Loucy (cell line): ENCODE measurements at regions not wholly inside any gene's neighbourhood (a gene's known extent, or its start where the extent isn't known, plus 50 kb on each side); places are given as distances from the start of the nearest gene placed in this dataset.

Source experiments
- H2AFZ ChIP-seq: fragments of 200-600 bp; sonication (generic); 2 replicates; pipeline ENCODE4 v1.6.0; 2016; ENCODE audit warnings: antibody characterized with exemption, mild to moderate bottlenecking, low read length, moderate library complexity
- H3F3A ChIP-seq: fragments of 200-600 bp; 2 replicates; pipeline ENCODE4 v1.6.0; 2016; ENCODE audit warnings: antibody characterized with exemption, low read depth, mild to moderate bottlenecking
- H3K27me3 ChIP-seq: fragments of 200-600 bp; sonication (generic); 2 replicates; pipeline ENCODE4 v1.6.1; 2014; ENCODE audit warnings: low read length, mild to moderate bottlenecking; ENCODE audit not compliant: insufficient read depth, poor library complexity, severe bottlenecking
- H3K36me3 ChIP-seq: fragments of 200-600 bp; sonication (generic); 2 replicates; pipeline ENCODE4 v1.6.1; 2016; ENCODE audit warnings: low read length; ENCODE audit not compliant: insufficient read depth
- H3K4me1 ChIP-seq: fragments of 200-600 bp; sonication (generic); 2 replicates; pipeline ENCODE4 v1.5.1; 2014; ENCODE audit warnings: low read length, mild to moderate bottlenecking; ENCODE audit not compliant: insufficient read depth, poor library complexity, severe bottlenecking
- H3K4me2 ChIP-seq: fragments of 200-600 bp; sonication (generic); 2 replicates; pipeline ENCODE4 v1.6.0; 2014; ENCODE audit warnings: antibody characterized with exemption, low read length, low read depth, mild to moderate bottlenecking; ENCODE audit not compliant: poor library complexity, severe bottlenecking
- H3K4me3 ChIP-seq: fragments of 200-600 bp; sonication (generic); 2 replicates; pipeline ENCODE4 v1.5.1; 2014; ENCODE audit warnings: low read length, mild to moderate bottlenecking, mixed read lengths; ENCODE audit not compliant: poor library complexity, severe bottlenecking
- H3K79me2 ChIP-seq: fragments of 200-600 bp; sonication (generic); 2 replicates; pipeline ENCODE4 v1.6.1; 2014; ENCODE audit warnings: low read length; ENCODE audit not compliant: insufficient read depth
- H3K9ac ChIP-seq: fragments of 200-600 bp; sonication (generic); 2 replicates; pipeline ENCODE4 v1.6.0; 2014; ENCODE audit warnings: mild to moderate bottlenecking, low read depth, low read length, moderate library complexity; ENCODE audit not compliant: poor library complexity, severe bottlenecking
- H3K9me2 ChIP-seq: fragments of 200-600 bp; sonication (generic); replicated peaks from 2 replicates; pipeline ENCODE4 v1.6.1; 2016; ENCODE audit warnings: low read depth, low read length, mixed read lengths
- H3K9me3 ChIP-seq: fragments of 200-600 bp; sonication (generic); 2 replicates; pipeline ENCODE4 v1.6.1; 2014; ENCODE audit warnings: mild to moderate bottlenecking, antibody characterized with exemption, low read length, low read depth; ENCODE audit not compliant: insufficient read depth
- H4K20me1 ChIP-seq: fragments of 200-600 bp; sonication (generic); 2 replicates; pipeline ENCODE4 v1.6.0; 2014; ENCODE audit warnings: antibody characterized with exemption, low read length, mild to moderate bottlenecking; ENCODE audit not compliant: insufficient read depth, poor library complexity, severe bottlenecking
- CTCF ChIP-seq: fragments of 200-600 bp; sonication (generic); conservative IDR thresholded peaks from 2 replicates; pipeline ENCODE4 v1.5.1; 2014; ENCODE audit warnings: mild to moderate bottlenecking, antibody characterized with exemption, low read length
- EZH2phosphoT487 ChIP-seq: fragments of 200-600 bp; IDR thresholded peaks from 2 replicates; pipeline ENCODE4 v1.6.1; 2018; ENCODE audit warnings: antibody characterized with exemption, mild to moderate bottlenecking, moderate library complexity, borderline replicate concordance

- H2AFZ ChIP-seq, result no peak overlapping the region
- no peaks in the 10 kb centered on the region for H4K20me1 ChIP-seq
- H3K9me2 ChIP-seq, result no peaks in the 10 kb centered on the region
- H3K4me3 ChIP-seq, result no peak overlapping the region
- no peaks in the 10 kb centered on the region for H3K36me3 ChIP-seq
- no peak overlapping the region for H3K9ac ChIP-seq
- H3K4me1 ChIP-seq, result no peaks in the 10 kb centered on the region
- no peak overlapping the region for H3K4me2 ChIP-seq
- no peaks in the 10 kb centered on the region for H3K27me3 ChIP-seq
- H3F3A ChIP-seq, result no peaks in the 10 kb centered on the region
- no peaks in the 10 kb centered on the region for H3K9me3 ChIP-seq
- no peak for TF ChIP-seq EZH2phosphoT487
- TF ChIP-seq CTCF, result no peak
- H3K79me2 ChIP-seq, result no peaks in the 10 kb centered on the region
These were observed 557.4 kb upstream of the ADARB2 start for GRCh38 chr10:2294739-2295138.

GRCh38 chr10:2284071-2284470 lies 546.7 kb upstream of the ADARB2 start:
- Histone ChIP-seq H3K79me2 (no peaks in the 10 kb centered on the region), H3K4me2 (no peak overlapping the region), H3K9me3 (no peaks in the 10 kb centered on the region), H3K9ac (no peak overlapping the region), H2AFZ (no peak overlapping the region), H4K20me1 (no peaks in the 10 kb centered on the region), H3K9me2 (no peaks in the 10 kb centered on the region), H3K27me3 (no peaks in the 10 kb centered on the region), H3K4me1 (no peaks in the 10 kb centered on the region), H3K4me3 (no peak overlapping the region), H3K36me3 (no peaks in the 10 kb centered on the region), H3F3A (no peaks in the 10 kb centered on the region)
- TF ChIP-seq EZH2phosphoT487 (no peak), CTCF (no peak)

- H3K4me1 ChIP-seq, result no peaks in the 10 kb centered on the region
- no peaks in the 10 kb centered on the region for H3K9me2 ChIP-seq
- no peak overlapping the region for H3K9ac ChIP-seq
- no peaks in the 10 kb centered on the region for H3K9me3 ChIP-seq
- no peak overlapping the region for H3K4me2 ChIP-seq
- no peak overlapping the region for H3K4me3 ChIP-seq
- H3K36me3 ChIP-seq, result no peaks in the 10 kb centered on the region
- H4K20me1 ChIP-seq, result no peaks in the 10 kb centered on the region
- no peaks in the 10 kb centered on the region for H3F3A ChIP-seq
- TF ChIP-seq EZH2phosphoT487 (no peak), CTCF (no peak)
- H3K27me3 ChIP-seq, result no peaks in the 10 kb centered on the region
- no peak overlapping the region for H2AFZ ChIP-seq
- no peaks in the 10 kb centered on the region for H3K79me2 ChIP-seq
These were observed 544.9 kb upstream of the ADARB2 start for GRCh38 chr10:2282202-2282601.
